ENCODE measurements at regions not wholly inside any gene's neighbourhood (a gene's known extent, or its start where the extent isn't known, plus 50 kb on each side); places are given as distances from the start of the nearest gene placed in this dataset.
"Not testable (repeated sequence)": the region's sequence is repeated elsewhere in the genome, so short reads cannot be mapped to it uniquely, and the experiment has no call there.

DNA sequence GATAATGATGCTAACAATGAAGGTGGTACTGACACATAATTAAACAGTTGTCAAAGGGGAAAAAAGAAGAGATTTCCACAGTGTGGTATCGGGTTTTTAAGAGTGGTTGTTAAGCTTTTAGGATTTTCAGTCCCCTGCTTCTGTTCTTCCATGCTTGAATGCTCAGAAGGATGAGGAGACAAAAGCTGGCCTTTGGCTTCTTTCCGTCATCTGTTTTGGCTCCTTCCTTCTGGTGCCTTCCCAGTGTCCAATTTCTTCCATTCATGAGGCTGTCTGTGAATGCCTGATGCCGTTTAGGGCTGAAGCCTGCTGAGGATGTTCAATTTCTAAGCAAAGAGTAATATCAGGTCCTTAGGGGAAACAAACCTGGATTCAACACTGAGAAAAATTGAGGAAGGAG, 179.6 kb upstream of the GLRA1 start:
- no peak for DNase-seq

DNA sequence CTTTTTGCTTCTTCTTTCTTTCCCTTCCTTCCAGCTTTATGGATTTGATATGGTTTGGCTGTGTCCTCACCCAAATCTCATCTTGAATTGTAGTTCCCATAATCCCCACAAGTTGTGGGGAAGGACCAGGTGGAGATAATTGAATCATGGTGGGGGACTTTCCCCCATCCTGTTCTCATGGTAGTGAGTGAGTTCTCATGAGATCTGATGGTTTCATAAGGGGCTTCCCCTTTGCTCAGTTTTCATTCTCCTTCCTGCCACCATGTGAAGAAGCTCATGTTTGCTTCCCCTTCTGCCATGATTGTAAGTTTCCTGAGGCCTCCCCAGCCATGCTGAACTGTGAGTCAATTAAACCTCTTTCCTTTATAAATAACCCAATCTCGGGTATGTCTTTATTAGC, 178.3 kb upstream of the GLRA1 start:
- not testable (repeated sequence) for DNase-seq

DNA sequence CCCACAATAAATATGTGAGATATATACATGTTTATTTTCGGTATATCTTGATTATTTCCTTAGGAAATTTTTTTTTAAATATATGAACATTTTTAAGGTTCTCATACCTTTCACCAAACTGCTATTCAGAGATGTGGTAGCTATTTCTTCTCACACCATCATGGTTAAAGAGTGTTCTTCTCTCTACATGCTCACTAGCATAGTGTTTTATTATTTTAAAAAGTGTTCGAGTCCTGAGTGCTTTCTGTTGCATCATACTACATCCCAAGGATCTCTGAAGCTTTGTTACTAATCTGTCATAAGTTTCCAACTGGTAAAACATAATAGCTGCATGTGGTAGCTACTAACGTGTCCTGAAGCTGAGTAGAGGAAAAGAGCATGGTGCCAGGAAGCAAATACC, 177.4 kb upstream of the GLRA1 start:
- DNase-seq = no peak

DNA sequence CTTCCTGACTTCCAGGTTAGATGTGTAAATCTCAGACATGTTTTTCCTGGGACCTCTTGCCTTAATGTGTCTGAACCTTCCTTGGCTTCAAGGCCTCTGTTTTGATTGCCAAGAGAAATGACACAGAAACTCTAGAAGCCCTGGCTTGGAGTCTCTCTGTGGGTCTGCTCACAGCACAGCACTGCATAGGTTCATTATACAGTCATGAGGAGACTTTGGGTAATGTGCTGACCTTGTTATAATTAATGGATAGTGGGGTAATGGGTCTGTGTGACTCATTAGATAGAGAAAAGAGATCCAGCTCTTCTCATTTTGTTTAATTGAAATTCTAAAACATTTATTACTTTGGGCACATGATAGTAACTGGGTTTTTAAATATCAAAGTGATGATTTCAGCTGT, 175.8 kb upstream of the GLRA1 start:
- DNase-seq = no peak

DNA sequence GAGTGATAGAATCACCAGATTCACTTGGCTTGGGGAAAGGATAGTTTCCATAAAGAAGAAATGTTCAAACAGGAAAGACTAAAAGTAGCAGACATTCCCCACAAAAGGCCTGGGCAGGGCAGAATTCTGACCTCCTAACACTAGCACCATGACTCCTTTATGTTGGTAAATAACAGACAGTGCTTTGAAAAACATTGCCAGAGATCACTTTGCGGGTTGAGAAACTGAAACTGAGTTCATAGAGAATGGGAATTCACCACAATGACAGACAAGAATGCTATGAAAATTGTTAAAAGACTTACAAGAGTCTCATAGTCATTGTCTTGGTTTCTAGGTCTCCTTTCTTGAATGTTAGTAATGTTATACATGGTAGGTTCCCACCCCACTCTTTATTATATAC, 172.5 kb upstream of the GLRA1 start:
- no peak for DNase-seq

DNA sequence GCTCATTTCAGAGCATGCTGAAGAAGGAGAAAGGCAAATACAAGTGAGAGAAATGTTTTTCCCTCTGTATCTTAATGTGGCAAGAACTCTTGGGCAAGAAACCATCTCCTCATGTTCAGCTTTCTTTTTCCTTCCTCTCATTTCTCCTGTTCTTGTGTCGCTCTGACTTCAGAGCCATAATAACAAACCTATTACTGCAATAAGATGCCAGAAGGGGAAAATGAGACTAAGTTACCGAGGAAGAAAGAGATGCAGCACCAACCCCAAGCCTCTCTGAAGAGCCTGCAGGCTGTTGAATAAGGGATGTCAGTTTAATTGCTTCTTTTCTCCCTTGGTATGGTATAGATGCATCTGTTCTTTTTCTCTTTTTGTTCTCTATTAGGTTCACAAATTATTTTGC, 170.1 kb upstream of the GLRA1 start:
- DNase-seq = no peak

DNA sequence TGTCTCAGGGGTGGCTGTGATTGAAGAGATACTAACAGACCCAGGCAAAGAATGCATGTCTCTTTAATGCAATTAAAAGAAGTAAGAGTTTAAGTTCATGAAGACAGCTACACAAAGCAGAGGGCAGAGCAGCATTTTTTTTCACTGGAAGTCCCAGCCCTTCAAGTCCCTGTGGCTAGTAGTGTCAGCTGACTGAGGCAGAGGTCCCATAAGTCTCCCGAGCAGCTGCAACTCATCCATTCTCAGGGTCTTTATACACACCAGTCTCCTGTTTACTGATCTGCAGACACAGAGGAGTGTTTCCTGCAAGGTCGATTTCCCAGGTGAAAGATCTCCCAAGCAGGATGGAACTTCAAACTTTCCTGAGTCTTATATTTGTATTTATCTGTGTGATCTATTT, 169.4 kb upstream of the GLRA1 start:
- DNase-seq = no peak

DNA sequence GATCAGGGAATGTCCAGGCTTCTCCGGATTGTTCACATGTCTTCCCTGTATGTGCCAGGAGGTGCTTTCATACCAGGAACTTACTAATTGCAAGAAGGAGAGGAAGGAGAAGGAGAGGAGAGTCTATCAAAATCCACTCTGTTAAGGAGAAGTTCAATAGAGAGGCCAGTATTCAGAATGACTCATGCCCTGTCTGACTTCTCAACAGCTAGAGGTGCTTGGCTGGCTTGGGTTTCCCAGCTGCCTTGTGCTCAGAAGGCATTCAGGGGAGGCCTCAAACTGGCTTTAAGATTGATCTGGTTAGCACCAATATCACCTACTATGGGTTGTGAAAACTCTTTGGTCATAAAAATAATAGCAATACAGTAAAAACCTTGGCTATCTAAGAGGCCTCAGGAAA, 167.9 kb upstream of the GLRA1 start:
- no peak for DNase-seq

DNA sequence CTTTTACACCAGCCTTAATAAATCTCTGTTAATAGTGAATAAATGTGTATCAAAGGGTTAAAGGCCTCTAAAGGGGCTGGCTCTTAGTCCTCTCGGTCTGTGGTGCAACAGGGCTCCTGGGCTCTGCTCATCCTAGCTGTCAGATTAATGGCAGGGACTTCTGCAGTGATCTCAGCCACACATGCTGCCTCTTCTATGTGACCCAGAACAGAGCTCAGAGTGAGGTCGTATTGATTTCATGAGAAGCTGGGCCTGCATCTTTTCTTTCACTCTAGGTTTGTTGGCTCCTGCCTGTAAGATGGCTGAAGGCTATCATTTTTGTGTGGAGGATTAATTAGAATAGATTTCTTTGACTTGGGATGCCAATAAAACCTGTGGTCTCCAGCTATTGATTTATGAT, 165.0 kb upstream of the GLRA1 start:
- DNase-seq = no peak

DNA sequence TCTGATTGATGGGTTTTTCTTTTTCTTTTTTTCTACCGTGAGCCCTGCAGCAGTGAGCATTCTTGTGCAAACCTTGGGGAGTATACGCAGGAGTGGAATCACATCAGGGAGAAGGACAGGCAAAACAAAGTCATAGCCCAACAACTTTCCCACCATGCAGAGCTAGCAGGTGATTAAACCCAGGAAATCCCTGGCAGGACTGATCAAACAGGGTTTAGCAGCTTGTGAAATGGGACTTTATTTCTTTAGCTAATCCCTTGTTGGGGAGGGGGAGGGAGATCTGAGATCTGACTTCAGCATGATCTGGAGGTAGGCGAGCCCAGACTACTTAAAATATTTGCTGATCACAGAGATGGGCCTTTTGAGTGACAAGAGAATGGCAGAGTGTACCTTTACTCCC, 162.0 kb upstream of the GLRA1 start:
- DNase-seq = no peak

DNA sequence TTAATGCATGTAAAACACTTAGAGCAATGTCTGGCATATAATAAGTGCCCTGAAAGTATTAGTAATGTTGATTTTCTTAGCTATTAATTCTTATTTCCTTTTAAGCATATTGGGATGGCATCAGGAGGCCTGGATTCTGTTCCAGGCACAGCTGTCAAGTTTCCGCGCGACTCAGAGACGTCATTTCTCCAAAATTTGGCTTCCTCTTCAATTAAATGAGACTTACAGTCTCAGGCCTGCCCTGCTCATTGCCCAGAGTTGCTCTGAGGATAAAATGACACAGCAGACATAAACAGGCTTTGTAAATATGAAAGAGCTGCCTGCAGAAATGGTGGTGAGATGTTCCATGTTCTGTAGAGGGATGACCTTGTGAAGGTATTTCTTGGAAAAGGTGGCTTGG, 159.8 kb upstream of the GLRA1 start:
- no peak for DNase-seq

DNA sequence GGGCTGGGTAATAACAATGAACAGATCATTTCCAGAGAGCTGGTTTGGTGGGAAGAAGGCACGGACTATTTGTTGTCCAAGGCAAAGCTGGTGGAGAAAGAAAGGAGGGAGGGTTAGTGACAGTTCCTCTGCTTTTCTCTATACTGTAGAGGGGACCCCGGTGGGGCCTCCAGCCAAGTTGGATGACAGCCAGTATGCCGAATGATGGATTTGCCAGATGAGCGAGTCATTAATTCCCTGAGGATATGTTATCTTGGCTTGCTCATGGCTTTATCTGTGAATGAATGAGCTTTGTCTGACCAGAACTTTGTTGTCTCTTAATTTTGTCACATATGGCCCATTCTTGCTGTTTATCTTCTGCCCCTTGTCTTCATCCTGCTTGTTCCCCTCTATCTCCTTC, 158.6 kb upstream of the GLRA1 start:
- DNase-seq = no peak

DNA sequence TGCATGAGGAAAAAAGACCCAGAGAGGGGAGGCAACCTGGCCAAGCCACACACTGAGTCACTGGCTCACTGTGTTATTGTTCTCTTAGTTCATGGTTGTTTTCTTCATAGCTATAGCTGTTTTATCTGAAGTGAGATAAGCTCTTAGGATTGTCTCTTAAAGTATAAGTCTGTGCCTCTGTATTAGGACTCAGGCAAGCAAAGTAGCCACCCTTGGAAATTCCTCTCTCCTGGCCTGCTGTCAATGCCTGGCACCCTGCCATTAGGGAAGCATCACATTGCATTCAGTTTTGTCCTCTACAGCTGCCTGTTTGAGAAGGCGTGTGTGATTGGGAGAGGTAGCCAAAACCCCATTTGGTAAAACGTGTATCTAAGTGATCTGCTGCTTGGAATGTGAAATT, 147.4 kb upstream of the GLRA1 start:
- DNase-seq = no peak

DNA sequence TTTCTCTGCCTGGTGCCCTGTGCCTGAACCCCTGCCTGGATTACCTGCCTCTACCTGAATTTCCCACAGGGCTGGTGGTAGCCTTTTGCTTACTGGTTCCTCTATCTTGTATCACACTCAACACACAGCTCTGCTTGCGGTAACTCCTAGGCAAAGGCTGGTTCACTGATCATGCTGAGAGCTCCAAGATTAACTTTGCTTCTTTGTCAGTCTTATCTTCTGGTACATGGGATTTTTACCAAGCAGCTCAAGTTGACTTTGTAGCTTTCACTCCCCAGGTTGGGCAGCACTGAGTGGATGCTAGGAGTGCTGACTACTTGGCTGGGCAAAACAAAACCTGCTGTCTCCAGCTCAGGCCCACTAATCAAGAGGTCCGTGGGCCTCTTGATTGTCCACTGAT, 145.9 kb upstream of the GLRA1 start:
- no peak for DNase-seq

DNA sequence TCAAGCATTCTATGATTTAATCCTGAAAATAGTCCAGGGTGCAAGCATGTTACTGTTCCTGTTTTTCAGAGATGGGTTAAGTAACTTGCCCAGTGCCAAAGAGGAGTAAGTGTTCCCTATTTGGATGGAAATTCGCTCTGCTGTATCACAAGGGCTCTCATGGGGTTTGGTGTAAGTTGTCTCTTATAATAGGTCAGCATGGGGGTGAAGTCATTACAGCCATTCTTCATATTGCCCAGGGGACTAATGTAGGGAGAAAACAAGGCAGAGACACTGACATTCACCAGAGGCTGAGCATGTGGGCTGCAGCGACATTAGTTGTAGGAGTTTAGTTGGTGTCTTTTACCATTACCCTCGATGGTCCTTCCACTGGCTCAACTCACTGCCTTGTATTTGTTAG, 142.1 kb upstream of the GLRA1 start:
- no peak for DNase-seq

DNA sequence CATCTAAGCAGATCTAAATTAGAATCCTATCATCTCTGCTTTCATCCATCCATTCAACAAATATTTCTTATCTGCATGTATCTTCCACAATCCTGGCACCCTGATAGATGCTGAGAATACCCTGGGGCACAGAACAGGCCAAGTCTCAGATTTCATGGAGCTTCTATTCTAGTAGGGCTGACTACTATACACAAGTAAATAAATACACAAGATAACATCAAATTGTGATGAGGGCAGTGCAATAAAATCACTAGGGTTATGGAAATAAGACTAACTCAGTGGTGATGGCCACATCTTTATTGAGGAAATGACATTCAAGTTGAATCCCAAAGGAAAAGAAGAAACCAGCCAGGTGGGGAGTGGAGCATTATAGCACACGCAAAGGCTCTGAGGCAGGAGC, 138.4 kb upstream of the GLRA1 start:
- DNase-seq = no peak

DNA sequence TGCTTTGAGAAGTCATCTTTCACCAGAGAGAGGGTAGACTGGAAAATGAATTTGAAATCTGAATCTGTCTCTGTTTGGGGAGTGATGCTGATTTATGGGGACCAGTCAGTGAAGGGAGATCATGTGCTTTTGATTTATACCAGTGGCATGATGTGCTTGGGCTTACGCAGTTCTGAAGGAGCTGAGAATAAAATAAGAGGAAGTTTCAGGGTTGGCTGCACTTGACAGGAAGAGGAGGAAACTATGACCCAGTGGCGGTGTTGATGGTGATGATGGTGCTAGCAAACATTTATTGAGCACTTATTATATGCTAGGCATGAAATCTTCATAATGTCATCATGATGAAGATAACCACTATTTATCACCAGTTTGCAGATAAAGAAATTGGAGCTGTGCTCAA, 136.4 kb upstream of the GLRA1 start:
- DNase-seq = no peak

DNA sequence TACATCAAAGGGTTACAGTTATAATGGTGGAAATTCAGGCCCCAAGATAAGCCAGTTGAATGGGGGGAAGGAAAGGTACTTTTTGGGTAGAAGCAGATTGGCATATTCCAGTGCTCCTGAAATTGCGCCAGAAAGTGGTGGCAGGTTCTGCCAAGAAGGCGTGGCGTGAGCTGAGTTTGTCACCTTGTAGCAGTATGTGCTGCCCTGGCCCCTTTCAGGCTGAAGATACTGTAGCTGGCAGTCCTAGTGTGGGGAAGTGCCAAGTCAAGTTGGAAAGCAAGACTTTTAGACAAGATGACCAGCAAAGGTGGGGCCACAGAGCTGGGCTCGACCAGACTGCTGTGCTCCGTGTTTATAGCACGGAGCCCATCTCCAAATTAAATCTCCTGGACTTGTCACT, 133.6 kb upstream of the GLRA1 start:
- DNase-seq = no peak

DNA sequence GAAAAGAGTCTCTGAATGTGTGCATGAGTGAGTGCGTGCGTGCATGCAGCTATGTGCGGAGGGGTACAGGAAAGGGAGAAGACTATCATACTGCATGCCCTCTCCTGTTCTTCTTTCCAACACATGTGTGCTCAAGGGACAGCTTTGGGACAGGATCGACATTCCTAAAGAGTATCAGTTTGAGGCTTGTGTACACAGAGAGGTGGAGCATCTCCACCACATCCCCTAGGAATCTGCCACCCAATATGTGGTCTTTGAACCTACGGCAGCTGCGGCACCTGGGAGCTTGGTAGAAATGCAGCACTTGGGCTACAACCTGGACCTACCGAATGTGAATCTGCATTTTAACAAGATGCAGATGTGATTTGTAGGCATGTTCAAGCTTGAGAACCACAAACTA, 132.3 kb upstream of the GLRA1 start:
- no peak for DNase-seq

DNA sequence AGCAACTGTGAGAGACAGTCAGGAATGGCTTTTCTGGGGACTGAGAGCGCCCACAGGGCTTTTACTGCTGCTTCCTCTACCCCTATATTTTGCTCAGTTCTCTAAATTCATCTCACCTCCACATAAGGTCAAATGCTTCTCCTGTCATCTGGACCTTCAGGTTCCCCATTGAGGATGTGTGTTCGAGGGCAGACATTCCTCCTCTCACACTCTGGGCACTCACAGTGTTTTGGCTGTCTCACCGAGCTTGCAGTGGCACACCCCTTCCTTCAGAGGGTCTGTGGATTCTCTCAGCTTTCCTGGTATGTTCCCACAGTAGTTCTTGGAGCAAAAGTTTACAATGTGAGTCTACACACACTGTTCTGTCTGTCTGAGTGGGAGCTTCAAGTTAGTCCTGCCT, 127.8 kb upstream of the GLRA1 start:
- DNase-seq = no peak

DNA sequence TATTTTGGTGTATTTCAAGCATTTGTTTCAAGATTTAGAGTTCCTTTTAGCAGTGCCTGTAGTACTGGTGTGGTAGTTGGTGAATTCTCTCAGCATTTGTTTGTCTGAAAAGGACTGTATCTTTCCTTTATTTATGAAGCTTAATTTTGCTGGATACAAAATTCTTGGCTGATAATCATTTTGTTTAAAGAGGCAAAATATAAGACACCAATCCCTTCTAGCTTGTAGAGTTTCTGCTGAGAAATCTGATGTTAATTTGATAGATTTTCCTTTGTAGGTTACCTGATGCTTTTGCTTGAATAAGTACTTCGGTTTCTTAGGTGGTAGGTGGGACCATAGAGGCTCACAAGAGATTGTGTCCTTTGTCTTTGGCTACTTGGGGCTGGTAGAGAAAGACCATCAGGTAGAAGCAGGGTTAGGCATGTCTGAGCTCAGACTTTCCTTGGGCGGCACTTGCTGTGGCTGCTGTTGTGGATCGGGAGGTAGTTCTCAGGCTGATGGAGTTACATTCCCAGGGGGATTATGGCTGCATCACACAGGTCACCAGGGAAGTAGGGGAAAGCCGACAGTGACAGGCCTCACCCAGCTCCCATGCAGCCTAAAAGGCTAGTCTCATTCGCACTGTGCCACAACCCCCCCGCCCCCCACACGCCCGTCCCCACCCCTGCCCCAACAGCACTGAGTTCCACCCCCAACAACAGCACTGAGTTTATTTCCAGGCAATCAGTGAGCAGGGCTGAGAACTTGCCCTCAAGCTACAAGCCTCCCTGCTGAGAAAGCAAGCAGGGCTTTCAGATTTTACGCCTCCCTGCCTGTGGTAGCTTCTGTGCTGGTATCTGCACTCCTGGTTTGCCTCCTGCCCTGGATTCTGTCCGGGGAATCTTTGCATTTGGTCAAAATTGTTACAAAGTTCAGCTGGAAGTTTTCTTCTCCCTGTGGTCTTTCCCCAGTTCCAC, 127.1 kb upstream of the GLRA1 start:
- DNase-seq = no peak

DNA sequence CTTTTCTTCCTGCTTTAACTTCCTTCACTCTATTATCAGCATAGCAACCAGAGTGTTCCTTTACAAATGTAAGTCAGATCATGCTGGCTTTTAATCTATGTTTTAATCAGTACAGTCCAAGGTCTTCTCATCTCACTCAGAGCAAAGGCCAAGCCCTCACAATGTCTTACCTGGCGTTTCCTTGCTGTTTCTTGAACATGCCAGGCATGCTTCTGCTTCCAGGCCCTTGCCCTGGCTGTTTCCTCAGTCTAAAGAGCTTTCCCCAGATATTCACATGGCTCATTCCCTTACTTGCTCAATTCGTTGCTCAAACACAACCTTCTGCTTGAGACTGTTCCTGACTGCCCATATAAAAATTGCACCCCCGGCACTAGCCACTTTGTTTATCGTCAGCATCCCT, 121.7 kb upstream of the GLRA1 start:
- no peak for DNase-seq

DNA sequence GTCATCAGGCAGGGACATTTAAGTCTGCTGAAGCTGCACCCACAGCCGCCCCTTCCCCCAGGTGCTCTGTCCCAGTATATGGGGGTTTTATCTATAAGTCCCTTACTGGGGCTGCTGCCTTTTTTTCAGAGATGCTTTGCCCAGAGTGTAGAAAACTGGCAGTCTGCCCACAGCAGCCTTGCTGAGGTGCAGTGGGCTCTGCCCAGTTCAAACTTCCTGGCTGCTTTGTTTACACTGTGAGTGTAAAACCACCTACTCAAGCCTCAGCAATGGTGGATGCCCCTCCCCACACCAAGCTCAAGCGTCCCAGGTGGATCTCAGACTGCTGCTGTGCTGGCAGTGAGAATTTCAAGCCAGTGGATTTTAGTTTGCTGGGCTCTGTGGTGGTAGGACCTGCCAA, 114.2 kb upstream of the GLRA1 start:
- DNase-seq = not testable (repeated sequence)

DNA sequence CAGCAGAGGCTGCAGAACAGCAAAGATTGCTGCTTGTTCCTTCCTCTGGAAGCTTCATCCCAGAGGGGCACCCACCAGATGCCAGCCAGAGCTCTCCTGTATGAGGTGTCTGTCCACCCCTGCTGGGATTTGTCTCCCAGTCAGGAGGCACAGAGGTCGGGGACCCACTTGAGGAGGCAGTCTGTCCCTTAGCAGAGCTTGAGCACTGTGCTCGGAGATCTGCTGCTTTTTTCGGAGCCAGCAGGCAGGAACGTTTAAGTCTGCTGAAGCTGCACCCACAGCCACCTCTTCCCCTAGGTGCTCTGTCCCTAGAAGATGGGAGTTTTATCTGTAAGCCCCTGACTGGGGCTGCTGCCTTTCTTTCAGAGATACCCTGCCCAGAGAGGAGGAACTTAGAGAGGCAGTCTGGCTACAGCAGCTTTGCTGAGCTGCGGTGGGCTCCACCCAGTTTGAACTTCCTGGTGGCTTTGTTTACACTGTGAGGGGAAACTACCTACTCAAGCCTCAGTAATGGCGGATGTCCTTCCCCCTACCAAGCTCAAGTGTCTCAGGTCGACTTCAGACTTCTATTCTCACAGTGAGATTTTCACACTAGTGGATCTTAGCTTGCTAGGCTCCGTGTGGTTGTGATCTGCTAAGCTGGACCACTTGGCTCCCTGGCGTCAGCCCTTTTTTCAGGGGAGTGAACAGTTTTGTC, 101.8 kb upstream of the GLRA1 start:
- DNase-seq = not testable (repeated sequence)

DNA sequence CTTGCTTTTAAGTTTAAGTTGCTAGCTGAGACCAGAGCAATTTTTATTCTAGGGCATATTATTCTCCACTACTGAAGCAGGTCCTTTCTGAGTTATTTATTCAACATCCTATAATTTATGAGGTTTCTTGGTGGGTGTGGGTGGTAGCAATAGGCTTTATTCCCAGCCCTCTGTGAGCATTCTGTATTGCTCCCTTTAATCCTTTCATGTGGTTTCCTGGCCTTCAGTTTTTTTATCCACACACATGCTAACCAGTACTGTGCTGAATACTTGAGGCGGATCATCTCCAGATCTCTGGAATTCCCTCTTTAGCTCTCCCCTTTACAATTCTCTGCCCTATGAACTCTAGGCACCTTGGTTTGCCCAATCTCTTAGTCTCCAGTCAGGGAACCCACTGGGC, 91.8 kb upstream of the GLRA1 start:
- DNase-seq = no peak
